Astrocyte of the cerebellum (primary cell): ENCODE measurements at regions not wholly inside any gene's neighbourhood (a gene's known extent, or its start where the extent isn't known, plus 50 kb on each side); places are given as distances from the start of the nearest gene placed in this dataset.

ENCODE experiments used
- DNase-seq: peaks from one replicate; pipeline ENCODE4 v3.0.0-alpha.2; 2011; ENCODE audit warnings: low read depth
- H3K4me3 ChIP-seq: 2 replicates; pipeline ENCODE4 v1.5.1; 2011; ENCODE audit warnings: mild to moderate bottlenecking, low read depth, low read length, moderate library complexity
- in situ Hi-C: cut with HindIII; loops from 2 replicates; pipeline ENCODE4 v1.10.0; 2017; ENCODE audit warnings: low sequenced_read_pairs
- TF ChIP-seq, protein P1 (sequence below): IDR thresholded peaks from 2 replicates; pipeline ENCODE4 v1.5.1; 2012; ENCODE audit warnings: low read length, low read depth, moderate library complexity, mild to moderate bottlenecking; ENCODE audit errors: missing control alignments

DNA sequence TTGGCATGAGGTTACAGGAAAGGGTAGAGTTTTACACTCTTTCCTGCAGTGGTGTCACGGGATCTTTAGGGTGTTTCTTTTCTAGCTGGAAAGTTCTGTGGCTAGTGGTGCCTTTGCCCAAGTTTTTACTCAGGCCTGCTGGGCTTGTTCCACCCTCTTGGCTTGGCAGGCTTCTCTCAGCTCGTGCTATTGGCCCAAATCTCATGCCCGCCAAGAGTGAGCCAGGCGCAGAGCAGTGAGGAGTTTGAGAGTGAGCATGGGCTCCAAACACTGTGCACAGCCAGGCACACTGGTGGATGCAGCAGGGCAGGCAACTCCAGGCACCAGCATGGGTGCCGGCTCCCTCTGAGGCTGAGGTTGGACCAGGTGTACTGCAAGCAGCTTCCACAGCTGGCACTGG is 206.5 kb downstream of the SAMD5 start:
- H3K4me3 ChIP-seq = no peak overlapping the region
- no peak for DNase-seq
- TF ChIP-seq, protein P1, sequence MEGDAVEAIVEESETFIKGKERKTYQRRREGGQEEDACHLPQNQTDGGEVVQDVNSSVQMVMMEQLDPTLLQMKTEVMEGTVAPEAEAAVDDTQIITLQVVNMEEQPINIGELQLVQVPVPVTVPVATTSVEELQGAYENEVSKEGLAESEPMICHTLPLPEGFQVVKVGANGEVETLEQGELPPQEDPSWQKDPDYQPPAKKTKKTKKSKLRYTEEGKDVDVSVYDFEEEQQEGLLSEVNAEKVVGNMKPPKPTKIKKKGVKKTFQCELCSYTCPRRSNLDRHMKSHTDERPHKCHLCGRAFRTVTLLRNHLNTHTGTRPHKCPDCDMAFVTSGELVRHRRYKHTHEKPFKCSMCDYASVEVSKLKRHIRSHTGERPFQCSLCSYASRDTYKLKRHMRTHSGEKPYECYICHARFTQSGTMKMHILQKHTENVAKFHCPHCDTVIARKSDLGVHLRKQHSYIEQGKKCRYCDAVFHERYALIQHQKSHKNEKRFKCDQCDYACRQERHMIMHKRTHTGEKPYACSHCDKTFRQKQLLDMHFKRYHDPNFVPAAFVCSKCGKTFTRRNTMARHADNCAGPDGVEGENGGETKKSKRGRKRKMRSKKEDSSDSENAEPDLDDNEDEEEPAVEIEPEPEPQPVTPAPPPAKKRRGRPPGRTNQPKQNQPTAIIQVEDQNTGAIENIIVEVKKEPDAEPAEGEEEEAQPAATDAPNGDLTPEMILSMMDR = no peak
- in situ Hi-C loops = no loop called here

DNA sequence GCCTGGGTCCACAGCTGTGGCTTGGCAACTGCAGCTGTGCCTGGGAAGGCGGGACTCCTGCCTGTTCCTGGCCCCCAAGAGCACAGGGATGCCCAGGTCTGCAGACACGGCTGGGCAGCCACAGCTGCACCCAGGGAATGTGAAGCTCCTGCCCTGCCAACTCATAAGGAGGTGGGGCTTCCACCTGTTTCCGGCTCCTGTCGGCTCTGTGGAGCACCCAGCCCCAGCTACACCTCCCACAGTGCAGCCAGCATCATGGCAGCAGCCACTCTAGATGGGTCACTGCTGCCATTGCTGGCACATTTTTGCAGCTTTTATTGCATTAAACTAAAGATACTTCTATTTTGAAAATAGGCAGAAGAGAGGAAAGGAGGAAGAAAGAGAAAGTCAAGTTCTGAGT is 207.9 kb downstream of the SAMD5 start:
- in situ Hi-C loops = no loop called here
- no peak overlapping the region for H3K4me3 ChIP-seq
- DNase-seq = no peak
- TF ChIP-seq, protein P1 = no peak

GRCh38 chr6:147717991-147718390 is 209.5 kb downstream of the SAMD5 start:
- in situ Hi-C loops = no loop called here
- DNase-seq = no peak
- TF ChIP-seq, protein P1 = no peak
- no peak overlapping the region for H3K4me3 ChIP-seq

DNA sequence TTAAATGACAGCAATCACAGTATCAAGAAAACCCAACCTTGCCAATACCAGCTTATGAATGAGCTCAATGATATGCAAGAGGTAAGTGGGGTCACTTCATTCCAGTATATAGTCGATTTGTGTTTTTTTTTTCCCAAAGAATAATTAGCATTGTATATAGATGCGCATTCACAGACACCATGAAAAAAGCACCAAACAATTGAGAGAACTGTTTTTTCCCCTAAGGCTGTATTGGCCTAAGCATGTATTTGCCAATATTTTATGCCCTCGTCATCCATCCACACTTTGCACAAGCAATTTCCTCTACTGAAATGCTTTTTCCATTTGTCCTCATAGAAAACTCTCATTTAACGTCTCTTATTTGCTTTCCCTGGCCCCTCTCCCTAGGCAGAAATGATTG is 213.7 kb downstream of the SAMD5 start:
- no peak for DNase-seq
- no peak overlapping the region for H3K4me3 ChIP-seq
- TF ChIP-seq, protein P1 = no peak
- in situ Hi-C loops = no loop called here

DNA sequence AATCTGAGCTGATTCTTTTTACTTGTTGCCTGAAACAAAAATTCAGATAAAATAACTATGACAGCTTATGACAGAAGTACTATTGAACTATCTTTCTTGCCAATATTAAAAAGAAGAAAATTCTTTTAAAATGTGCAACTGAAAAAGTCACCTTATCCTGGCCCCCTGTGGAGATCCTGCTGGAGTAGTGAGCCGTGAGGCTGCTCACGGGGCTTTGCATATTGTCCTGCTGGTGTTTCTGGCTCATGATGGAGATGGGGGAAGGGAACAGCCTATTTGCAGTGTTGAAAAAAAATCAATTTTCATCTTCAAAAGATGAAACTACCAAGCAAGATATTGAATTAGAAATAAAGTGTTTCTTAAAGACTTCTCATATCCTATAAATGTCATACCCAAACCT is 216.0 kb downstream of the SAMD5 start:
- no peak for DNase-seq
- TF ChIP-seq, protein P1 = no peak
- in situ Hi-C loops = no loop called here
- no peak overlapping the region for H3K4me3 ChIP-seq

GRCh38 chr6:147726342-147726741 is 217.9 kb downstream of the SAMD5 start:
- in situ Hi-C loops = no loop called here
- DNase-seq = no peak
- TF ChIP-seq, protein P1 = no peak
- no peak overlapping the region for H3K4me3 ChIP-seq

GRCh38 chr6:147728903-147729302 is 220.4 kb downstream of the SAMD5 start:
- TF ChIP-seq, protein P1 = no peak
- no peak overlapping the region for H3K4me3 ChIP-seq
- in situ Hi-C loops = no loop called here
- DNase-seq = no peak
